ENCODE measurements at regions not wholly inside any gene's neighbourhood (a gene's known extent, or its start where the extent isn't known, plus 50 kb on each side); places are given as distances from the start of the nearest gene placed in this dataset.

DNA sequence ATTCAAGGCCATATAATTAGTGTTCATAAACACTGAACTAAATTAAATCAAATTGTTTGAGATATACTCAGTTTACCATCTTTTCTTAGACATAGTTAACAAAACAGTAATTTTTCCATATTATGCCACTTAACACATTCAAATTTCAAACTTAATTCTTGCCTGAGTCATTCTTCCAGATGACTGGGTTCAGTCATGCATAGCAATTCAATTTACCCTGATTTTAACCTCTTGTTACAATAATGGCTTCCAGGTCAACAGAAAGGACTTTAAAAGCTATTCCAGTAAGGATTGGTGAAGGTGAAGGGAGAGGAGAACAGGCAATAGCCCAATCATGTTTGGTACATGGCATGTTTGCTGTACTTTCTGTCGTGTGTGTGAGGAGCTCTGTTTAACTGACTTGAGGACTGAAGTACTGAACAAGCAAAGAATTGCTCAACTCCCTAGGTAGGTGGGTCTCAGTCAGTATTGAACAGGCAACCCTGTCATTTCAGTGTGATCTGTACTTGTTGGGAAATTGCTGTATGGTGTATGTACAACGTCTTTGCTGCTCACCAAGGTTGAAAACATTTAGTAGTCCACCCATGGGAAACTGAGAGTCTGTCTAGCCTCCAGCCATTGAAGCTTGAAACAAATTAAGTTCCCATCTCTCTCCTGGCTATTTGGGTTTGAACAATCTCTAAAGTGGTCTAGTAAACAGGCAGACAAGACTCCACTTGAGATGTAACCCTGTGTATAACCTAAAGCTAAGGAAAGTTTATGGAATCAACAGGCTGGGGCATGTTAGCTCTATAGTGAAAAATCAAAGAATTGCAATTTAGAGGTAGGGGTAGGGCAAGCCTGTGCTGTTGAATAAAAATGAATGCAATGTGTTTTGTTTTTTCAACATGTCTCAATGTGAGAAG is 327.2 kb downstream of the BTG1 start:
- TF ChIP-seq CTCF (conservative IDR thresholded peaks at IDR 0.05; ENCODE audit: low read depth, low read length): no peak
- TF ChIP-seq EZH2 (IDR thresholded peaks at IDR 0.05; ENCODE audit: borderline replicate concordance, low read depth, low read length, poor library complexity, severe bottlenecking): no peak

Data from A673 (cell line).